ENCODE measurements at regions not wholly inside any gene's neighbourhood (a gene's known extent, or its start where the extent isn't known, plus 50 kb on each side); places are given as distances from the start of the nearest gene placed in this dataset.
A peak's percentile ranks its signal among the peaks of the same experiment; 100 is the strongest.

GRCh38 chrX:54659547-54659946 is 129.5 kb downstream of the GNL3L start:
- H3K79me2 ChIP-seq (ENCODE audit: low read length), result no peaks in the 10 kb centered on the region
- intact Hi-C loops (cut with micrococcal nuclease), result no loop called here
- H3K27me3 ChIP-seq (ENCODE audit: low read length), result no peaks in the 10 kb centered on the region
- H3K4me1 ChIP-seq (ENCODE audit: insufficient read depth, low read length), result no peaks in the 10 kb centered on the region
- no peaks in the 10 kb centered on the region for H3F3A ChIP-seq (ENCODE audit: low read length, unreplicated experiment)
- no peak overlapping the region for H2AFZ ChIP-seq (ENCODE audit: low read length)
- no peak overlapping the region for H3K27ac ChIP-seq (ENCODE audit: low read length)
- ATAC-seq (no peak), DNase-seq (no peak)
- no peak overlapping the region for H3K4me2 ChIP-seq (ENCODE audit: low read length)
- no peak overlapping the region for H3K9ac ChIP-seq (ENCODE audit: low read length)
- BruUV-seq (replicated peaks), result no TSS peak
- no peaks in the 10 kb centered on the region for H3K36me3 ChIP-seq (ENCODE audit: low read depth, low read length)
- no peak for TF ChIP-seq CTCF (conservative IDR thresholded peaks at IDR 0.05; ENCODE audit: low read depth, low read length)
- CTCF ChIA-PET, result no interaction called here
- H4K20me1 ChIP-seq (ENCODE audit: low read length), result no peaks in the 10 kb centered on the region
- no peak overlapping the region for H3K4me3 ChIP-seq (ENCODE audit: low read length)
- POLR2A ChIA-PET (ENCODE audit: unreplicated experiment), result no interaction called here
- no peaks in the 10 kb centered on the region for H3K9me2 ChIP-seq (replicated peaks; ENCODE audit: low read length)
- H3K9me3 ChIP-seq (ENCODE audit: low read length), result no peaks in the 10 kb centered on the region

GRCh38 chrX:54675762-54676161 is 122.3 kb downstream of the ITIH6 start:
- H3K4me2 ChIP-seq (ENCODE audit: low read length), result no peak overlapping the region
- no peaks in the 10 kb centered on the region for H3K36me3 ChIP-seq (ENCODE audit: low read depth, low read length)
- no TSS peak for BruUV-seq (replicated peaks)
- no peak overlapping the region for H3K9ac ChIP-seq (ENCODE audit: low read length)
- TF ChIP-seq EZH2phosphoT487 (IDR thresholded peaks at IDR 0.05; ENCODE audit: borderline replicate concordance, low read length) (no peak), EZH2 (IDR thresholded peaks at IDR 0.05; ENCODE audit: low read length, unreplicated experiment) (no peak), CTCF (conservative IDR thresholded peaks at IDR 0.05; ENCODE audit: low read depth, low read length) (no peak)
- no peaks in the 10 kb centered on the region for H3K9me2 ChIP-seq (replicated peaks; ENCODE audit: low read length)
- ChIA-PET POLR2A (ENCODE audit: unreplicated experiment) (no interaction called here), CTCF (no interaction called here)
- H3K9me3 ChIP-seq (ENCODE audit: low read length), result no peaks in the 10 kb centered on the region
- intact Hi-C loops (cut with micrococcal nuclease), result no loop called here
- no peak for ATAC-seq
- H3K27me3 ChIP-seq (ENCODE audit: low read length), result no peaks in the 10 kb centered on the region
- no peak overlapping the region for H3K27ac ChIP-seq (ENCODE audit: low read length)
- H3K79me2 ChIP-seq (ENCODE audit: low read length), result no peaks in the 10 kb centered on the region
- DNase-seq, result no peak
- no peak overlapping the region for H3K4me3 ChIP-seq (ENCODE audit: low read length)
- H2AFZ ChIP-seq (ENCODE audit: low read length), result no peak overlapping the region
- no peaks in the 10 kb centered on the region for H3F3A ChIP-seq (ENCODE audit: low read length, unreplicated experiment)
- no peaks in the 10 kb centered on the region for H4K20me1 ChIP-seq (ENCODE audit: low read length)
- no peaks in the 10 kb centered on the region for H3K4me1 ChIP-seq (ENCODE audit: insufficient read depth, low read length)

GRCh38 chrX:54695231-54695630 is 102.8 kb downstream of the ITIH6 start:
- Histone ChIP-seq H3K9ac (ENCODE audit: low read length) (no peak overlapping the region), H3K4me3 (ENCODE audit: low read length) (no peak overlapping the region), H3K9me3 (ENCODE audit: low read length) (no peaks in the 10 kb centered on the region), H3K27ac (ENCODE audit: low read length) (no peak overlapping the region), H2AFZ (ENCODE audit: low read length) (no peak overlapping the region), H3K4me2 (ENCODE audit: low read length) (no peak overlapping the region), H3K36me3 (ENCODE audit: low read depth, low read length) (no peaks in the 10 kb centered on the region), H3K4me1 (ENCODE audit: insufficient read depth, low read length) (peaks cover 7% of the 10 kb centered on the region; the same call in 1 of the 2 replicates), H4K20me1 (ENCODE audit: low read length) (no peaks in the 10 kb centered on the region), H3K9me2 (replicated peaks; ENCODE audit: low read length) (no peaks in the 10 kb centered on the region), H3K27me3 (ENCODE audit: low read length) (no peaks in the 10 kb centered on the region), H3F3A (ENCODE audit: low read length, unreplicated experiment) (no peaks in the 10 kb centered on the region), H3K79me2 (ENCODE audit: low read length) (no peaks in the 10 kb centered on the region)
- ATAC-seq, result peak; percentile 58
- TF ChIP-seq CTCF (conservative IDR thresholded peaks at IDR 0.05; ENCODE audit: low read depth, low read length) (peak; percentile 52), EZH2phosphoT487 (IDR thresholded peaks at IDR 0.05; ENCODE audit: borderline replicate concordance, low read length) (no peak)
- ChIA-PET POLR2A (ENCODE audit: unreplicated experiment) (no interaction called here), CTCF (no interaction called here)
- BruUV-seq (replicated peaks), result no TSS peak
- intact Hi-C loops (cut with micrococcal nuclease), result no loop called here
- peak; percentile 63 for DNase-seq

Measured in PC-3 (cell line).